Glomerular visceral epithelial cell (primary cell): ENCODE measurements at regions not wholly inside any gene's neighbourhood (a gene's known extent, or its start where the extent isn't known, plus 50 kb on each side); places are given as distances from the start of the nearest gene placed in this dataset.

Experiments
- DNase-seq: peaks from one replicate; pipeline ENCODE4 v3.0.0-alpha.2; 2016; ENCODE audit errors: extremely low spot score

- no peak for DNase-seq
Measured at GRCh38 chr9:99399474-99399873, 177.4 kb downstream of the SEC61B start.

GRCh38 chr9:99400184-99400731 lies 178.2 kb downstream of the SEC61B start:
- DNase-seq = no peak

GRCh38 chr9:99401680-99402504 lies 179.8 kb downstream of the SEC61B start:
- no peak for DNase-seq

GRCh38 chr9:99403371-99403770 lies 181.3 kb downstream of the SEC61B start:
- no peak for DNase-seq

- DNase-seq = no peak
Measured at GRCh38 chr9:99405359-99405758, 183.3 kb downstream of the SEC61B start.

- DNase-seq = no peak
Measured at GRCh38 chr9:99406939-99407338, 184.9 kb downstream of the SEC61B start.

GRCh38 chr9:99411068-99411467 lies 189.0 kb downstream of the SEC61B start:
- peak; percentile 13 for DNase-seq

GRCh38 chr9:99411479-99412115 lies 189.5 kb downstream of the SEC61B start:
- no peak for DNase-seq

GRCh38 chr9:99412606-99413005 lies 190.5 kb downstream of the SEC61B start:
- DNase-seq = no peak

GRCh38 chr9:99414321-99414720 lies 192.2 kb downstream of the SEC61B start:
- DNase-seq = no peak

GRCh38 chr9:99415606-99416005 lies 193.5 kb downstream of the SEC61B start:
- DNase-seq = no peak

GRCh38 chr9:99416007-99416406 lies 193.9 kb downstream of the SEC61B start:
- no peak for DNase-seq

- DNase-seq = no peak
Measured at GRCh38 chr9:99419070-99419469, 197.0 kb downstream of the SEC61B start.

GRCh38 chr9:99421369-99421768 lies 199.3 kb downstream of the SEC61B start:
- no peak for DNase-seq

GRCh38 chr9:99425124-99425523 lies 203.0 kb downstream of the SEC61B start:
- no peak for DNase-seq

GRCh38 chr9:99425923-99426842 lies 204.1 kb downstream of the SEC61B start:
- DNase-seq = no peak

GRCh38 chr9:99427260-99427659 lies 205.2 kb downstream of the SEC61B start:
- no peak for DNase-seq

- DNase-seq = peak; percentile 72
Measured at GRCh38 chr9:99430301-99430700, 208.2 kb downstream of the SEC61B start.

GRCh38 chr9:99431103-99431502 lies 209.0 kb downstream of the SEC61B start:
- peak; percentile 56 for DNase-seq

- DNase-seq = no peak
Measured at GRCh38 chr9:99432075-99432474, 210.0 kb downstream of the SEC61B start.

GRCh38 chr9:99433095-99433494 lies 211.0 kb downstream of the SEC61B start:
- DNase-seq = no peak

GRCh38 chr9:99433555-99433954 lies 211.5 kb downstream of the SEC61B start:
- DNase-seq = peak; percentile 81
